ENCODE measurements at regions not wholly inside any gene's neighbourhood (a gene's known extent, or its start where the extent isn't known, plus 50 kb on each side); places are given as distances from the start of the nearest gene placed in this dataset.
"Not testable (repeated sequence)": the region's sequence is repeated elsewhere in the genome, so short reads cannot be mapped to it uniquely, and the experiment has no call there.

DNA sequence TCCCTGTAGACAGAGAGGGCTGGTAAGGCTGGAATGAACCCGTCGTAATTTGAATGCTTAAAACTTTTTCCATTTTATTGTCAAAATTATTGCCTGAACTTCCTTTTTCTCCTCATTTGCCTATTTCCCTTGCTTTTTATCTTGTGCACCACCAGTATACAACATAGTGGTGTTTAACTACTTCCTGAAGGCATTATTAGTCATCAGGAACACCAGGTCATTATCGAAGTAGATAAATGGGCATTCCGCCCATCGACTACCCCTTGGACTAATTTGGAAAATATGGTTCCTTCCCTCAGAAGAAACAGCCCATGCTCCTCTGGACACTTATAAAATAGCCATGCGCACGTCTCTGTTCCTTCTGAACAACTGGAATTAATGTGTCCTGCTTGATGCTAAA lies 232.1 kb downstream of the TM9SF2 start:
- DNase-seq: no peak

GRCh38 chr13:99731747-99732146 lies 230.5 kb downstream of the TM9SF2 start:
- no peak for DNase-seq

GRCh38 chr13:99730403-99730802 lies 229.1 kb downstream of the TM9SF2 start:
- no peak for DNase-seq

DNA sequence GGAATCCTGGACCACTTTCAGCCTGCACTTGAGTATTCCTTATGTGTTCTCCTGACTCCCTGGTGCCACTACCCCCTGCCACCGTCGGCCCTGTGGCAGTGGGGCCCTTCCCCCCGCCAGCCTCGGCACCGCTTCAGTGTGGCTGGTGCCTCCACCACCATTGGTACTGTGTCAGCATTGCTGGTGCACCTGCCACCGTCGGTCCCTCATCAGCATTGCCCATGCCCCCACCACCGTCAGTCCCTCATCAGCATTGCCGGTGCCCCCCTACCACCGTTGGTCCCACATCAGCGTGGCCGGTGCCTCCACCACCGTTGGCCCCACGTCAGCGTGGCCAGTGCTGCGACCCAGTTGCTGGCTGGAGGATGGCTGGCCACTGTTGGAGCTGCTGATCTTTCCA lies 228.5 kb downstream of the TM9SF2 start:
- DNase-seq: no peak

GRCh38 chr13:99727651-99728050 lies 226.4 kb downstream of the TM9SF2 start:
- not testable (repeated sequence) for DNase-seq

GRCh38 chr13:99726282-99726894 lies 225.1 kb downstream of the TM9SF2 start:
- DNase-seq: no peak

- no peak for DNase-seq
Measured at GRCh38 chr13:99725644-99726043, 224.4 kb downstream of the TM9SF2 start.

GRCh38 chr13:99724633-99725517 lies 223.6 kb downstream of the TM9SF2 start:
- DNase-seq: no peak

DNA sequence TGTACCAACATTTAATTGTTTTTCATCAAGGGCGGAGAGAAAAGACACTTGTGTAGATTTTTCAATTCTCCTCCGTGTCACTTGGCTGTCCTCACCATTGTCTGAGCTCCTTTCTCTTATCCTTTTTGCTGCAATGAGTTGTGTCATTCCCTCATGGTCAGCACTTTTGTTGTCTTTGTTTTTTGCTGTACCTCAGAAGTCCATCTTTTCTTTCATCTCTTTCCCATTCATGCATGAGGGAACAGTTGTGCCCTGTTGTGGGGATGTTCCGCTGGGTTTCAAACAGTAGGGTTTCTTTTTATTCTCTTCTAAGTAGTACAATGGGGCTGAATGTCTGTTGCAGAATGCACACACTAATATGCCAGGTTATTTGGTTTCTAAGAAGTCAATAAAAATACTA lies 222.6 kb downstream of the TM9SF2 start:
- DNase-seq: no peak

DNA sequence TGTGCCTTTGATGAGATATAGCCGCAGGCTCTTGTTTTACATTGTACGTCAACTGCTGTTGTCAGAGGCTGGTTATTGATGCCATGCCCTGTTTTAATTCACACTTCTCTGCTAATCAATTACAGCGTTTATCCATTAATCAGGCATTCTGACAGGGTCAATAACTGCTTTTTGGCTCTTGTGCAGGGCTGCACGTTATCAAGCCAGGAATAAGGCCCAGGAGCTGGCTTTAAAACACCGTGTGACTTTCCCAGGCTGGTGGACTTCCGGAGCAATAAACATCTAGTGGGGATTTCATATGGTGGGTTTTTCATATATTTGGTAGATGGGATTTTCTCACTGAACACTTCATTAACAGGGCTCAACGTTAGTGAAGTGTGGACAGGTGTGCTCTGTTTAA lies 221.7 kb downstream of the TM9SF2 start:
- DNase-seq: no peak

DNA sequence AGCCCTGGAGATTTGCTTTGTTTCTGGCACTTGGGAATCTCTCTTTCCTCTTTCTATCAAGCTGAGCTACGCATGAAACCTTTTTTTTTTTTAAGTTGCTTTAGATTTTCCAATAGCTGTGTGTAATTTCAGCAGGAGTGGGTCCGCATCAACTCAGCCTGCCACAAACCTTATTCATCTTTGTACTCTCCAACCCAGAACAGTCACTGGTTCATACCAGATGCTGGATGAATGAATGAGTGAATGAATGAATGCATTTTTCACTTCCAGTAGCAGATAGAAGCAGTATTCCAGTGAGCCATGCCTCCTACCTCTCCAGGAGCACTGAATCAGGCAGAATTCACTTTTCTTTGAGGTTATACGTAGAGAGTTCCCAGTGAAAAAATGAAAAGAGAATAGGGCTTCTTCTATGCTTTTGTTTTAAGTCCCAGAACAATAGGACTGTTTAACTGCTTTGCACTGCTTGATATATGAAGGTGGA lies 221.1 kb downstream of the TM9SF2 start:
- DNase-seq: no peak

DNA sequence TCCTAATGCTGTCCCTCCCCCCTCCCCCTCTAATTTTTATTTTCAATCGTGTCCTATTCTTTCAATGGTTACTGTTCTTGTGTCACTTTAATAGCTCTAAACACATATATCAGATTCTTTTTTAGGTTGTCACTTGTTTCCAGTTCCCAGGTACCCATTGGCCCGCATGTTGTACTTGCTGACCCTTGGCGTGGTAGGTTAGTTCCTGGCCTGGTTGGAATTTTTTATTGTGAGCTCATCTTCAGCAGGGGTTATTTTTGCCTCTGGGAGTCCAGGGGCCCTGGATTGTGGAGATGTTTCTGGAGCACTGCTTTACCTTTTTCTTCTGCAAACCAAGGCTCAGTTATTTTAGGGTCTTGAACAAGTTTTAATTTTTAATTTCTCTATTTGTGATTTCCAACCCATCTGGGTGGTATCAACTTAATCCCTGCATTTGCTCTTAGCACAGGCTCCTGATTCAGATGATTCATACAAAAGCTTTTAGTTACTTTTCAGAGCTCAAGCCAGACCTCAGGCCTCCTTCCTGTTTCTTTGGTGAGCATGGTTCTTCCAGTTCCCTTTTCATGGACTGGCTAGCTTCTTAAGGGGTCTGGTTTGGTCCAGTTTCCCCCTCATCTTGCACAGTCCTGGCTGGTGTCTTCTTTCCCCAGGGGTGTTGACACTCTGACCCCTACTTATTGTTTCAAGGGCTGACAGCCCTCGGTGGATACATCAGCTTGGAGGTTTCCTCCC lies 220.5 kb downstream of the TM9SF2 start:
- DNase-seq: no peak

DNA sequence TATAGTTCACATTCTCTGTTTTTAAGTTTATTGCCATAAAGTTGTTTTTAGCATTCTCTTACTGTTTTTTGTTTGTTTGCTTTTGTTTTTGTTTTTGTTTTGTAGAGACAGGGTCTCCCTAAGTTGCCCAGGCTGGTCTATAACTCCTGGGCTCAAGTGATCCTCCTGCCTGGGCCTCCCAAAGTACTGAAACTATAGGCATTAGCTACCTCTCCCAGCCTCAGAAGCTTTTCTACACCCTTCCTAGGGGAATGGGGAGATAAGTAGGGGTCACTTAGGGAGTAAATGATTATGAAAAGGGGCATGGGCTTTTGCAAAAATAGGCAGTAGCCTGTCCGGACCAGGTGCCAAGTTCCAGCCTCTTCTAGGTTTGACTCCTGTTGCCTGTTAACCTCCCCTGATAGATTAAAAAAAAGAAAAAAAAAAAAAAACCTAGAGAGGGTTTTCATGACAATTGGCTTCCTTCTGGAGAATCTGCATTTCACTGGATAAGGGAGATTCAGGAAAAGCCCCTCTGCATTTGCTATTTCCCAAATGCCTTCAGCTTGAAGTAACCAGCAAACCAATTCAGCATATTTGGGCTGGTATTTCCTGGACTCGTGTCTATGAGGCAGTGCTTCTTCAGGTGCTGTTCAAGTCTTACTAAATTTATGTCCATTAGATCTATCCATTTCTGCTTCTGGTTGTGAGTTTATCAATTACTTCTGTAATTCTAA lies 216.8 kb downstream of the TM9SF2 start:
- DNase-seq: no peak

DNA sequence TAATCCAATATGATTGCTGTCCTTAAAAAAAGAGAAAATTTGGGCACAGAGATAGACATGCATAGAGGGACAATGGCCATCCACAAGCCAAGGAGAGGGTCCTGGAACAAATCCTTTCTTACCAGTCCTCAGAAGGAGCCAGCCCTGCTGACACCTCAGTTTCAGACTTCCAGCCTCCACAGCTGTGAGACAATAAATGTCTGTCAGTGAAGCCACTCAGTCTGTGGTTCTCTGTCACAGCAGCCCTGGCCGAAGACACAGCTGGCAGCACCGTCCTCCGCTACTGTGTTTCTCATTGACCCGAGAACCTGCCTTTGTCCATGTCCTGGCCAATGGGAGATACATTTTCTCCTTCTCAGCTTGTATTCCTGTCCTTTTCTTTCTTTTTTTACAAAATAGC lies 207.9 kb downstream of the TM9SF2 start:
- DNase-seq: no peak

DNA sequence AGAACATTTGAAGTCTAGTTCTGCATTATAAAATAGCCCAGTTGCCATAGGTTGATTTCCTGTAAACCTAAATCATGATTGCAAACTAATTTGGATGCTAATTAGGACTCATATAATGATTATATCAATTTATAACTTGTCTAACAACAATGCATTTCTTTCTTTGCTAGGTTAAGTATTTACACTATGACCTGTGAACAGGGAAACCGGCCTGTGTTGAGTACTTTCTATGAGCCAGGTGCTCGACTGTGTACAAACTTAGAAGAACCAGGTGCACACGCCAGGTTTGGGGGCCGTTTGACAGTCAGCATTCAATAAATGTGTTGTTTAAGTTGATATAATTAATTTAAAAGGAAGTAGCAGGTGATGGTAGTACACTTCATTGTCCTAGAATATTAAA lies 203.1 kb downstream of the TM9SF2 start:
- DNase-seq: no peak

DNA sequence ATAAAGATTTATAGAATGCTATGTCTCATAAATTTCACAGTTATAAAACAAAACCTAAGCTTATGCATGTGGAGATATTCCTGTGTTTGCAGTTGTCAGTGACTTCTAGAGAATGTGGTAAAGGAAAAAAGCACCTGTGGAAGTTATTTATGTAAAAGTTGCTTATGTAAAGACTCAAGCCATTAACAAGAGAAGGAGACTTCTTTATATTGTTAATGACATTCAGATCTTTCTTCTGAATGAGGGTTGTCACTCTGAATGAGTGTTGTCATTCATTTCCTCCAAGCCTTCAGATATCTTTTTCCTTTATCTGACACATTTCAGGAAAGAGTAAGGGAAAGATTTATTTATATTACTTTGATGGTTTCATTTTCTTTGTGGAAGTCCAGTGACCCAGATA lies 202.6 kb downstream of the TM9SF2 start:
- DNase-seq: no peak

- DNase-seq: no peak
Measured at GRCh38 chr13:99702687-99703319, 201.5 kb downstream of the TM9SF2 start.

DNA sequence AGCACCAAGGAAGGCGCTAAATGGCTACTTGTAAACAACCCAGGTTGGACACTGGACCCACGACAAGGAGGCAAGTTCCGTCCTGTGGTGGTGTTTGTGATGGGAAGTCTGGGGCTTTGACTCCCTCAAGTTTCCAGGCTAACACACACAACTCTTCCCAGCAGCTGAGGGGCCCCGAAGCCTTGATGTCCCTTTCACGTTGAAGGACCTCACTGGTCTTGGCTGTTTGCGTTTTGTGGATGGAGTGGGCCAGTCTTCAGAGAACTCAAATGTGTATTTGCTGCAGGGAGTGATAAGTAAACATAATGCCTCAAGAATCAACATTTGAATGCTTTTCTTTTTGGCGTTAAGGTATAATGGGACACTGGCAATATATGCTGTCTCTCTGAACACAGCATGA lies 199.2 kb downstream of the TM9SF2 start:
- no peak for DNase-seq

DNA sequence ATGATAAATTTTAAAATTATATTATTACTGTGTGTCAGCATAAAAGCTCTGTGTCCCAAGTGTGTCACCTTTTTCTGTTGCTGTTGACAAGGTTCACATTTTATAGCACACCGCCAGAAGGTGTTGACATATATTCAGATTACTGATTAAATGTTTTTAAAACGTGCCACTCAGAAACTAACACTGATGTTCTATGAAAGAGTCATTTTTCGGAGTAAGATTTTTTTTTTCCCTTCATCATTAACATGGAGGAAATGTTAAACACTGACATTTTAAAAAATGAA lies 197.5 kb downstream of the TM9SF2 start:
- DNase-seq: no peak

- DNase-seq: no peak
Measured at GRCh38 chr13:99698010-99698815, 196.9 kb downstream of the TM9SF2 start.

- no peak for DNase-seq
Measured at GRCh38 chr13:99695857-99696256, 194.6 kb downstream of the TM9SF2 start.
